GM12878 (cell line): ENCODE measurements at regions not wholly inside any gene's neighbourhood (a gene's known extent, or its start where the extent isn't known, plus 50 kb on each side); places are given as distances from the start of the nearest gene placed in this dataset.

Experiments used
- ATAC-seq: fragments of 200-7000 bp; cut with Tn5 transposase; 3 replicates; pipeline ENCODE4 v1.9.1; 2020; ENCODE audit warnings: mild to moderate bottlenecking, moderate library complexity
- BruUV-seq: library from RNA; stranded (reverse); fragments of 400-500 nt; replicated peaks from 2 replicates; lab custom pipeline; 2021; lab: Mats Ljungman, UMichigan
- CTCF ChIA-PET: fragments of 300-600 bp; sonication (Branson Sonifier 250); formaldehyde crosslinking; extraction: SDS; loops from one replicate; lab custom pipeline; 2021; ENCODE audit warnings: inconsistent platforms; lab: Yijun Ruan, JAX
- POLR2A ChIA-PET: fragments of 350-600 bp; formaldehyde crosslinking; extraction: SDS; loops from one replicate; lab custom pipeline; 2021; ENCODE audit warnings: inconsistent platforms; lab: Charles Lee
- RAD21 ChIA-PET: fragments of 300-600 bp; sonication (Branson Sonifier 250); formaldehyde crosslinking; loops from one replicate; lab custom pipeline; 2023; ENCODE audit warnings: antibody characterized with exemption; ENCODE audit not compliant: unreplicated experiment; lab: Charles Lee
- SMC1A ChIA-PET: fragments of 300-600 bp; sonication (Branson Sonifier 250); formaldehyde crosslinking; loops from one replicate; lab custom pipeline; 2023; ENCODE audit not compliant: unreplicated experiment, uncharacterized antibody; lab: Charles Lee
- DNase-seq: peaks from one replicate; pipeline ENCODE4 v3.0.0-alpha.2; 2011; ENCODE audit warnings: low read depth, low spot score
- FAIRE-seq: peaks from 3 replicates; lab custom pipeline; 2011; peaks lifted over from hg19 to GRCh38; lab: Jason Lieb, UNC
- H2AFZ ChIP-seq: 2 replicates; pipeline ENCODE4 v1.6.0; 2011; ENCODE audit warnings: low read depth, low read length, control low read depth; ENCODE audit not compliant: control insufficient read depth
- H3K27ac ChIP-seq: 2 replicates; pipeline ENCODE4 v1.5.1; 2011; ENCODE audit warnings: control low read depth; ENCODE audit not compliant: control insufficient read depth, insufficient read depth
- H3K27me3 ChIP-seq, 2 experiments: replicated peaks in 1 of 2; 2 replicates each; pipeline versions ENCODE4 v1.6.0 to v1.6.1; 2011; ENCODE audit warnings: low read length in 1 of 2; ENCODE audit not compliant: control insufficient read depth in 2 of 2, insufficient read depth in 2 of 2
- H3K36me3 ChIP-seq, 2 experiments: 2 replicates each; pipeline ENCODE4 v1.5.1; 2011; ENCODE audit warnings: low read length in 1 of 2; ENCODE audit not compliant: control insufficient read depth in 2 of 2, insufficient read depth in 2 of 2
- H3K4me1 ChIP-seq: 2 replicates; pipeline ENCODE4 v1.6.1; 2011; ENCODE audit warnings: mild to moderate bottlenecking, low read length, moderate library complexity, mixed read lengths; ENCODE audit not compliant: control insufficient read depth, insufficient read depth
- H3K4me2 ChIP-seq: 2 replicates; pipeline ENCODE4 v1.6.0; 2011; ENCODE audit warnings: control low read depth; ENCODE audit not compliant: control insufficient read depth, insufficient read depth
- H3K4me3 ChIP-seq: fragments of 200-600 bp; sonication (generic); 2 replicates; pipeline ENCODE4 v1.5.1; 2016
- H3K79me2 ChIP-seq: 2 replicates; pipeline ENCODE4 v1.6.0; 2011; ENCODE audit warnings: low read length; ENCODE audit not compliant: control insufficient read depth, insufficient read depth
- H3K9ac ChIP-seq: 2 replicates; pipeline ENCODE4 v1.8.0; 2011; ENCODE audit warnings: low read length, control low read depth, mixed read lengths; ENCODE audit not compliant: control insufficient read depth, insufficient read depth
- H3K9me3 ChIP-seq: replicated peaks from 3 replicates; pipeline ENCODE4 v1.5.1; 2011; ENCODE audit warnings: mild to moderate bottlenecking, low read length; ENCODE audit not compliant: control insufficient read depth, insufficient read depth
- H4K20me1 ChIP-seq: 2 replicates; pipeline ENCODE4 v1.6.0; 2011; ENCODE audit not compliant: control insufficient read depth, insufficient read depth
- ASH2L ChIP-seq: fragments of 300-600, 200-600 bp; sonication (generic); IDR thresholded peaks from 2 replicates; pipeline ENCODE4 v1.6.1; 2017; ENCODE audit warnings: low read depth, mild to moderate bottlenecking, borderline replicate concordance
- BACH1 ChIP-seq: fragments of 450-650 bp; IDR thresholded peaks from 2 replicates; pipeline ENCODE4 v1.6.1; 2017; ENCODE audit warnings: mild to moderate bottlenecking, borderline replicate concordance
- BMI1 ChIP-seq: fragments of 450-650 bp; IDR thresholded peaks from 2 replicates; pipeline ENCODE4 v1.6.1; 2016; ENCODE audit warnings: mild to moderate bottlenecking, moderate library complexity, borderline replicate concordance
- CBX3 ChIP-seq: fragments of 200-600 bp; sonication (generic); IDR thresholded peaks from 2 replicates; pipeline ENCODE4 v1.6.1; 2016; ENCODE audit warnings: low read depth, borderline replicate concordance
- CBX5 ChIP-seq: sonication (generic); IDR thresholded peaks from 2 replicates; pipeline ENCODE4 v1.6.1; 2016; ENCODE audit warnings: low read depth, moderate library complexity, mild to moderate bottlenecking, inconsistent platforms
- CHD1 ChIP-seq: IDR thresholded peaks from 2 replicates; pipeline ENCODE4 v1.6.1; 2012; ENCODE audit warnings: low read depth, low read length, improper control_type of control experiment
- CREB1 ChIP-seq: IDR thresholded peaks from 2 replicates; pipeline ENCODE4 v1.6.1; 2012; ENCODE audit warnings: low read depth, mild to moderate bottlenecking, inconsistent platforms
- FOS ChIP-seq: IDR thresholded peaks from 3 replicates; pipeline ENCODE4 v1.6.1; 2011; ENCODE audit warnings: borderline replicate concordance; ENCODE audit not compliant: insufficient read length; ENCODE audit errors: extremely low read depth
- FOXM1 ChIP-seq: IDR thresholded peaks from 2 replicates; pipeline ENCODE4 v1.6.1; 2012; ENCODE audit warnings: low read depth, mild to moderate bottlenecking, inconsistent platforms, low read length, moderate library complexity
- NFYB ChIP-seq: IDR thresholded peaks from 2 replicates; pipeline ENCODE4 v1.6.1; 2011; ENCODE audit warnings: low read depth, mild to moderate bottlenecking, low read length, improper control_type of control experiment, moderate library complexity; ENCODE audit not compliant: insufficient read depth
- RCOR1 ChIP-seq: conservative IDR thresholded peaks from 2 replicates; pipeline ENCODE4 v1.6.1; 2012; ENCODE audit warnings: low read depth, low read length, improper control_type of control experiment
- RFX5 ChIP-seq: IDR thresholded peaks from 2 replicates; pipeline ENCODE4 v1.6.1; 2011; ENCODE audit warnings: low read depth, low read length, improper control_type of control experiment
- SMC3 ChIP-seq: IDR thresholded peaks from 2 replicates; pipeline ENCODE4 v1.6.1; 2011; ENCODE audit warnings: low read length, improper control_type of control experiment, borderline replicate concordance
- SP1 ChIP-seq: IDR thresholded peaks from one replicate; pipeline ENCODE4 v1.6.1; 2011; ENCODE audit warnings: low read depth, low read length
- SUPT20H ChIP-seq: IDR thresholded peaks from 2 replicates; pipeline ENCODE4 v1.6.1; 2011; ENCODE audit warnings: low read depth, mild to moderate bottlenecking, low read length, moderate library complexity, borderline replicate concordance; ENCODE audit not compliant: control insufficient read depth
- USF2 ChIP-seq: IDR thresholded peaks from 2 replicates; pipeline ENCODE4 v1.6.1; 2011; ENCODE audit warnings: low read depth, low read length, improper control_type of control experiment, borderline replicate concordance
- ZNF207 ChIP-seq: fragments of 450-650 bp; IDR thresholded peaks from 2 replicates; pipeline ENCODE4 v1.6.1; 2014; ENCODE audit warnings: antibody characterized with exemption, mild to moderate bottlenecking, borderline replicate concordance
- WGBS: methylation state at CpG from one replicate; pipeline ENCODE4 v1.1.6; 2016; ENCODE audit warnings: low lambda C conversion rate; ENCODE audit not compliant: insufficient replicate concordance, insufficient coverage; ENCODE audit errors: missing lambda C conversion rate; 5-methylcytosine and 5-hydroxymethylcytosine counted together
- in situ Hi-C: fragments of 300-500 bp; cut with MboI; formaldehyde crosslinking; loops from 9 replicates; pipeline ENCODE4 v1.14.3; 2018; ENCODE audit warnings: mixed read lengths
- intact Hi-C: fragments of 100-400 bp; cut with micrococcal nuclease; formaldehyde crosslinking; loops from one replicate; pipeline ENCODE4 v1.14.2; 2022; ENCODE audit not compliant: unreplicated experiment
- TF ChIP-seq, protein P1 (sequence below): fragments of 450-650 bp; IDR thresholded peaks from 2 replicates; pipeline ENCODE4 v1.6.1; 2017; ENCODE audit warnings: borderline replicate concordance

DNA sequence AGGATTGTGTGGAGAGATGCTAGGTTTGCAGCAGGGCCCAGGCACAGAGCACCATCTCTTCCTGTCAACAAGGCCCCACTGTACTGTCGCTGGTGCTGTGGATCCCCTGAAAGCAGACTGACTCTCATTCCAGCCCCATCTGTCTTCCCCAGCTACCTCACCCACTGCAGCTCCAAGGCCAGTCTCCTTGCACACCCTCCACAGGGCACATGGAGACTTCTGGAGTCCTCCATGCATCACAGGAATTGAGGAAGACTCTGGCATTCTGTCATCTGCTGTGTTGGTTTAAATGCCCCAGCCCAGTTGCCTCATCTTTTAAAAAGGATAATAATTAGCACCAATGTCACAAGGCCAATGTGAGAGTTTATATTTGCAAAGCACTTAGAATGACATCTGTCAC lies 301.2 kb downstream of the RPLP1 start:
- DNase-seq, result no peak
- ChIA-PET POLR2A (no interaction called here), SMC1A (interaction anchor here (1.1 to 2.5 kb wide), 2 partner anchors 11 to 75 kb away, joined by 3 to 10 read pairs; no protein-coding TSS in a partner anchor)
- BruUV-seq, result no TSS peak
- TF ChIP-seq BACH1 (no peak), ZNF207 (no peak), FOXM1 (no peak), RCOR1 (no peak), CBX5 (no peak), CHD1 (no peak), BMI1 (no peak), SMC3 (no peak)
- TF ChIP-seq, all 136 proteins: peak for 0
- in situ Hi-C loops, result no loop called here
- Histone ChIP-seq H3K4me1 (peaks cover 24% of the 10 kb centered on the region), H3K79me2 (no peaks in the 10 kb centered on the region), H3K27ac (no peak overlapping the region), H3K36me3 (no peaks in the 10 kb centered on the region), H3K9ac (no peak overlapping the region), H3K4me3 (no peak overlapping the region), H3K4me2 (no peak overlapping the region), H2AFZ (no peak overlapping the region), H3K9me3 (peaks cover 44% of the 10 kb centered on the region), H3K27me3 (no peaks in the 10 kb centered on the region; a peak in 1 of 4 replicates), H4K20me1 (no peaks in the 10 kb centered on the region)
- ChIA-PET CTCF (interaction anchor here (0.7 to 1.1 kb wide), 2 partner anchors 10 to 25 kb away, joined by 3 read pairs; no protein-coding TSS in a partner anchor), RAD21 (no interaction called here)
- no CpG with 5 or more reads among the region's 1 CpG for WGBS
- no peak for FAIRE-seq
- intact Hi-C loops, result loop anchor here (2.0 to 10.0 kb wide), 2 partner anchors 75 to 731 kb away; no protein-coding TSS in a partner anchor
- no peak for ATAC-seq

DNA sequence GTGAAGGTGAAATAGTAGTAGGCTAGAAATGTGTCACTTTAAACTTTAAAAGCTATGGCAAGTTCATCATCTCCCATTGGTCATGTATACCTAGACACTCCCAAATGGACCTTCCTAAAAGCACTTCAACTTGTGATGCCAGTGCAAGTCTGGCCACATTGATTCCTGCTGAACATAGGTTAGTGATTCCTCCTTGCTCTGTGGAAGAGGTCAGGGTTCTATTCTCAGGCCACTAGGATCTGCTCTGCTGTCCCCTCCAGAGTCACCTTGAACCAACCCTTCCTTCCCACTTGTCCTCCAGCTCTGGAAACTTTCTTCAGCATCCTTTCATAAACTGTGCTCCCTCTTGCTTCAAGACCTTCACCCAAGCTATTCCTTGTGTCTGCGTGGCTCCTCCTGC lies 301.7 kb downstream of the RPLP1 start:
- Histone ChIP-seq H3K9ac (no peak overlapping the region), H3K36me3 (no peaks in the 10 kb centered on the region), H3K4me2 (no peak overlapping the region), H3K27me3 (no peaks in the 10 kb centered on the region; a peak in 1 of 4 replicates), H2AFZ (no peak overlapping the region), H3K9me3 (peaks cover 48% of the 10 kb centered on the region), H3K4me1 (peaks cover 28% of the 10 kb centered on the region), H4K20me1 (no peaks in the 10 kb centered on the region), H3K79me2 (no peaks in the 10 kb centered on the region), H3K27ac (no peak overlapping the region), H3K4me3 (no peak overlapping the region)
- FAIRE-seq, result no peak
- 73% methylated on average over 1 of the region's 1 CpG for WGBS
- in situ Hi-C loops, result no loop called here
- intact Hi-C loops, result loop anchor here (2.0 to 10.0 kb wide), 2 partner anchors 76 to 730 kb away; no protein-coding TSS in a partner anchor
- ChIA-PET RAD21 (interaction anchor here (2.0 kb wide), 1 partner anchor 9 kb away, joined by 4 read pairs; no protein-coding TSS in a partner anchor), CTCF (interaction anchor here (1.6 to 1.9 kb wide), 2 partner anchors 26 to 128 kb away, joined by 3 to 5 read pairs; no protein-coding TSS in a partner anchor), POLR2A (no interaction called here), SMC1A (interaction anchor here (1.1 to 1.9 kb wide), 2 partner anchors 11 to 75 kb away, joined by 3 to 8 read pairs; no protein-coding TSS in a partner anchor)
- ATAC-seq, result no peak
- no peak for DNase-seq
- no TSS peak for BruUV-seq
- TF ChIP-seq SP1 (no peak), ASH2L (no peak), SUPT20H (no peak), CREB1 (no peak), RFX5 (no peak), FOS (no peak), USF2 (no peak), CBX3 (no peak), NFYB (no peak)
- TF ChIP-seq, protein P1, sequence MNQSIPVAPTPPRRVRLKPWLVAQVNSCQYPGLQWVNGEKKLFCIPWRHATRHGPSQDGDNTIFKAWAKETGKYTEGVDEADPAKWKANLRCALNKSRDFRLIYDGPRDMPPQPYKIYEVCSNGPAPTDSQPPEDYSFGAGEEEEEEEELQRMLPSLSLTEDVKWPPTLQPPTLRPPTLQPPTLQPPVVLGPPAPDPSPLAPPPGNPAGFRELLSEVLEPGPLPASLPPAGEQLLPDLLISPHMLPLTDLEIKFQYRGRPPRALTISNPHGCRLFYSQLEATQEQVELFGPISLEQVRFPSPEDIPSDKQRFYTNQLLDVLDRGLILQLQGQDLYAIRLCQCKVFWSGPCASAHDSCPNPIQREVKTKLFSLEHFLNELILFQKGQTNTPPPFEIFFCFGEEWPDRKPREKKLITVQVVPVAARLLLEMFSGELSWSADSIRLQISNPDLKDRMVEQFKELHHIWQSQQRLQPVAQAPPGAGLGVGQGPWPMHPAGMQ, result no peak
